WTC11 (cell line): ENCODE measurements at regions not wholly inside any gene's neighbourhood (a gene's known extent, or its start where the extent isn't known, plus 50 kb on each side); places are given as distances from the start of the nearest gene placed in this dataset.
A peak's percentile ranks its signal among the peaks of the same experiment; 100 is the strongest.

Experiments
- ATAC-seq: fragments of 200-7000 bp; cut with Tn5 transposase; 2 replicates; pipeline ENCODE4 v1.10.0; 2021; ENCODE audit warnings: mild to moderate bottlenecking, moderate library complexity
- CTCF ChIA-PET: fragments of 300-600 bp; sonication (Branson Sonifier 250); formaldehyde crosslinking; loops from one replicate; lab custom pipeline; 2021; ENCODE audit warnings: antibody characterized with exemption; lab: Charles Lee
- POLR2A ChIA-PET: fragments of 350-600 bp; sonication (Branson Sonifier 250); formaldehyde crosslinking; loops from one replicate; lab custom pipeline; 2021; ENCODE audit warnings: antibody characterized with exemption; lab: Charles Lee
- DNase-seq: peaks from one replicate; pipeline ENCODE4 v3.0.0; 2021; ENCODE audit warnings: low spot score
- H3K27ac Mint-ChIP-seq: 2 replicates; pipeline ENCODE4 v1.8.0; 2021; ENCODE audit warnings: mixed read lengths
- H3K27me3 Mint-ChIP-seq: 2 replicates; pipeline ENCODE4 v1.8.0; 2021; ENCODE audit warnings: low read depth, mild to moderate bottlenecking, moderate library complexity, mixed read lengths
- H3K36me3 Mint-ChIP-seq: 2 replicates; pipeline ENCODE4 v1.8.0; 2021; ENCODE audit warnings: mixed read lengths
- H3K4me1 Mint-ChIP-seq: 2 replicates; pipeline ENCODE4 v1.8.0; 2022; ENCODE audit warnings: mixed read lengths
- H3K4me3 Mint-ChIP-seq: 2 replicates; pipeline ENCODE4 v1.8.0; 2021; ENCODE audit warnings: mild to moderate bottlenecking, moderate library complexity, mixed read lengths
- H3K9me3 Mint-ChIP-seq: 2 replicates; pipeline ENCODE4 v1.8.0; 2021; ENCODE audit warnings: mixed read lengths
- CREM ChIP-seq: sonication (generic); formaldehyde crosslinking; IDR thresholded peaks from 2 replicates; pipeline ENCODE4 v1.8.1; 2022; ENCODE audit warnings: mild to moderate bottlenecking, missing genetic modification reagents, moderate library complexity
- GTF2I ChIP-seq: fragments of 250-450 bp; sonication (Bioruptor Pico); conservative IDR thresholded peaks from 2 replicates; pipeline ENCODE4 v1.4.0; 2021; ENCODE audit warnings: mild to moderate bottlenecking
- IRF1 ChIP-seq: sonication (generic); formaldehyde crosslinking; IDR thresholded peaks from 2 replicates; pipeline ENCODE4 v1.8.0; 2023; ENCODE audit warnings: missing genetic modification reagents
- JAZF1 ChIP-seq: fragments of 250-450 bp; sonication (Bioruptor Pico); IDR thresholded peaks from 2 replicates; pipeline ENCODE4 v1.9.0; 2021; ENCODE audit warnings: moderate library complexity, mild to moderate bottlenecking, inconsistent platforms
- JUN ChIP-seq: sonication (generic); formaldehyde crosslinking; IDR thresholded peaks from 2 replicates; pipeline ENCODE4 v1.8.0; 2023; ENCODE audit warnings: mild to moderate bottlenecking, missing genetic modification reagents
- MXD4 ChIP-seq: fragments of 250-450 bp; sonication (Bioruptor Pico); IDR thresholded peaks from 2 replicates; pipeline ENCODE4 v1.8.0; 2021; ENCODE audit warnings: mild to moderate bottlenecking, moderate library complexity, borderline replicate concordance
- NFATC4 ChIP-seq: fragments of 250-450 bp; sonication (Bioruptor Pico); IDR thresholded peaks from 2 replicates; pipeline ENCODE4 v1.9.0; 2021; ENCODE audit warnings: mild to moderate bottlenecking
- NFYB ChIP-seq: sonication (generic); formaldehyde crosslinking; conservative IDR thresholded peaks from 2 replicates; pipeline ENCODE4 v1.8.0; 2022; ENCODE audit warnings: low read depth, missing genetic modification reagents
- NR1H2 ChIP-seq: sonication (generic); formaldehyde crosslinking; IDR thresholded peaks from 2 replicates; pipeline ENCODE4 v1.9.0; 2021; ENCODE audit warnings: mild to moderate bottlenecking, moderate library complexity, missing genetic modification reagents
- NR2C2 ChIP-seq: sonication (generic); formaldehyde crosslinking; IDR thresholded peaks from 2 replicates; pipeline ENCODE4 v1.8.0; 2022; ENCODE audit warnings: mild to moderate bottlenecking, missing genetic modification reagents
- OVOL2 ChIP-seq: fragments of 250-450 bp; sonication (Bioruptor Pico); IDR thresholded peaks from 2 replicates; pipeline ENCODE4 v1.9.0; 2021; ENCODE audit warnings: mild to moderate bottlenecking, borderline replicate concordance
- PREB ChIP-seq: sonication (generic); formaldehyde crosslinking; IDR thresholded peaks from 2 replicates; pipeline ENCODE4 v1.8.1; 2022; ENCODE audit warnings: mild to moderate bottlenecking, missing genetic modification reagents, moderate library complexity, borderline replicate concordance
- PRRX2 ChIP-seq: fragments of 250-450 bp; sonication (Bioruptor Pico); IDR thresholded peaks from 2 replicates; pipeline ENCODE4 v1.8.0; 2021; ENCODE audit warnings: mild to moderate bottlenecking
- RORB ChIP-seq: fragments of 250-450 bp; sonication (Bioruptor Pico); IDR thresholded peaks from 2 replicates; pipeline ENCODE4 v1.9.0; 2021; ENCODE audit warnings: mild to moderate bottlenecking
- SOX15 ChIP-seq: fragments of 250-450 bp; sonication (Bioruptor Pico); IDR thresholded peaks from 2 replicates; pipeline ENCODE4 v1.9.0; 2021; ENCODE audit warnings: mild to moderate bottlenecking
- SP1 ChIP-seq: sonication (generic); formaldehyde crosslinking; conservative IDR thresholded peaks from 2 replicates; pipeline ENCODE4 v1.8.1; 2022; ENCODE audit warnings: missing genetic modification reagents
- TCF7 ChIP-seq: sonication (generic); formaldehyde crosslinking; IDR thresholded peaks from 2 replicates; pipeline ENCODE4 v1.8.0; 2022; ENCODE audit warnings: mild to moderate bottlenecking, low read depth, missing genetic modification reagents, moderate library complexity
- TEAD1 ChIP-seq: sonication (generic); formaldehyde crosslinking; IDR thresholded peaks from 2 replicates; pipeline ENCODE4 v1.8.0; 2022; ENCODE audit warnings: mild to moderate bottlenecking, missing genetic modification reagents
- TP53 ChIP-seq: sonication (generic); formaldehyde crosslinking; IDR thresholded peaks from 2 replicates; pipeline ENCODE4 v1.8.1; 2023; ENCODE audit warnings: mild to moderate bottlenecking, missing genetic modification reagents
- ZBTB21 ChIP-seq: sonication (generic); formaldehyde crosslinking; IDR thresholded peaks from 2 replicates; pipeline ENCODE4 v1.8.1; 2023; ENCODE audit warnings: mild to moderate bottlenecking, missing genetic modification reagents, borderline replicate concordance
- ZNF121 ChIP-seq: sonication (generic); formaldehyde crosslinking; IDR thresholded peaks from 2 replicates; pipeline ENCODE4 v1.8.0; 2023; ENCODE audit warnings: missing genetic modification reagents
- TF ChIP-seq, protein P1 (sequence below): sonication (generic); formaldehyde crosslinking; IDR thresholded peaks from 2 replicates; pipeline ENCODE4 v1.8.0; 2022; ENCODE audit warnings: mild to moderate bottlenecking, missing genetic modification reagents
- TF ChIP-seq, protein P2 (sequence below): sonication (generic); formaldehyde crosslinking; IDR thresholded peaks from 2 replicates; pipeline ENCODE4 v1.8.1; 2022; ENCODE audit warnings: low read depth, mild to moderate bottlenecking, moderate library complexity, missing genetic modification reagents, borderline replicate concordance
- TF ChIP-seq, protein P3 (sequence below): sonication (generic); formaldehyde crosslinking; IDR thresholded peaks from 2 replicates; pipeline ENCODE4 v1.8.1; 2022; ENCODE audit warnings: mild to moderate bottlenecking, moderate library complexity, missing genetic modification reagents
- TF ChIP-seq, protein P4 (sequence below): sonication (generic); formaldehyde crosslinking; IDR thresholded peaks from 2 replicates; pipeline ENCODE4 v1.8.1; 2023; ENCODE audit warnings: mild to moderate bottlenecking, missing genetic modification reagents, moderate library complexity
- TF ChIP-seq, protein P5 (sequence below): fragments of 250-450 bp; sonication (Bioruptor Pico); IDR thresholded peaks from 2 replicates; pipeline ENCODE4 v2.1.2; 2022; ENCODE audit warnings: mild to moderate bottlenecking, moderate library complexity
- TF ChIP-seq, protein P6 (sequence below): fragments of 250-450 bp; sonication (Bioruptor Pico); IDR thresholded peaks from 2 replicates; pipeline ENCODE4 v1.9.0; 2021; ENCODE audit warnings: moderate library complexity, mild to moderate bottlenecking, inconsistent platforms, borderline replicate concordance
- TF ChIP-seq, protein P7 (sequence below): sonication (generic); formaldehyde crosslinking; IDR thresholded peaks from 2 replicates; pipeline ENCODE4 v1.8.0; 2022; ENCODE audit warnings: mild to moderate bottlenecking, missing genetic modification reagents

DNA sequence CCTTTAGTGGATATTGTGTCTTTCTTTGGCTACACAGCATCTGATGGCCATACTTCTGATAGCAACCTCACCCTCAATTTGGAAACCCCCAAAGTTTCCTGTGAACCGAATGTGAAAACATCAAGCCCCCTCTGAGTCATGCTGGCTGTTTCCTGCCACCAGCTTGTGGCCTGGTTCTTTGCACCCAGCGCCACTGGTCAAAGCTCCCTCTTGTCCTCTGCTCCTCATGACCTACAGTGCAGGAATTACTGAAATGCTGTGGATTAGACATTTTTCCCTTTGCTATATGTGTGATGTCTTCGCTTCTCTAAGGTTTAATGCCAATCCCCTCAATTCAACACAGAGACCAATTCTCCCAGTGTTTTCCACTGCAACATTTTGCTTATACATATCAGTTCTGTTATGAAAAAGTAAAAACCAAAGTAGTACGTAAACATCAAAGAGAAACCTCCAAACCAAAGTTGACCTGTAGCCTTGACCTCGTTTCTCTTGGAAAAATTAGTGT, 224.0 kb upstream of the TENM3 start:
- no peak for ATAC-seq
- no peak for TF ChIP-seq JAZF1 (CRISPR knock-in tag)
- TF ChIP-seq SOX15 (CRISPR knock-in tag), result no peak
- no peak for TF ChIP-seq ZBTB21 (CRISPR knock-in tag)
- TF ChIP-seq, protein P1, sequence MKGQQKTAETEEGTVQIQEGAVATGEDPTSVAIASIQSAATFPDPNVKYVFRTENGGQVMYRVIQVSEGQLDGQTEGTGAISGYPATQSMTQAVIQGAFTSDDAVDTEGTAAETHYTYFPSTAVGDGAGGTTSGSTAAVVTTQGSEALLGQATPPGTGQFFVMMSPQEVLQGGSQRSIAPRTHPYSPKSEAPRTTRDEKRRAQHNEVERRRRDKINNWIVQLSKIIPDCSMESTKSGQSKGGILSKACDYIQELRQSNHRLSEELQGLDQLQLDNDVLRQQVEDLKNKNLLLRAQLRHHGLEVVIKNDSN (CRISPR knock-in tag), result no peak
- TF ChIP-seq IRF1, result no peak
- TF ChIP-seq, protein P2, sequence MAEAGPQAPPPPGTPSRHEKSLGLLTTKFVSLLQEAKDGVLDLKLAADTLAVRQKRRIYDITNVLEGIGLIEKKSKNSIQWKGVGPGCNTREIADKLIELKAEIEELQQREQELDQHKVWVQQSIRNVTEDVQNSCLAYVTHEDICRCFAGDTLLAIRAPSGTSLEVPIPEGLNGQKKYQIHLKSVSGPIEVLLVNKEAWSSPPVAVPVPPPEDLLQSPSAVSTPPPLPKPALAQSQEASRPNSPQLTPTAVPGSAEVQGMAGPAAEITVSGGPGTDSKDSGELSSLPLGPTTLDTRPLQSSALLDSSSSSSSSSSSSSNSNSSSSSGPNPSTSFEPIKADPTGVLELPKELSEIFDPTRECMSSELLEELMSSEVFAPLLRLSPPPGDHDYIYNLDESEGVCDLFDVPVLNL, result no peak
- TF ChIP-seq TEAD1, result no peak
- TF ChIP-seq, protein P3, sequence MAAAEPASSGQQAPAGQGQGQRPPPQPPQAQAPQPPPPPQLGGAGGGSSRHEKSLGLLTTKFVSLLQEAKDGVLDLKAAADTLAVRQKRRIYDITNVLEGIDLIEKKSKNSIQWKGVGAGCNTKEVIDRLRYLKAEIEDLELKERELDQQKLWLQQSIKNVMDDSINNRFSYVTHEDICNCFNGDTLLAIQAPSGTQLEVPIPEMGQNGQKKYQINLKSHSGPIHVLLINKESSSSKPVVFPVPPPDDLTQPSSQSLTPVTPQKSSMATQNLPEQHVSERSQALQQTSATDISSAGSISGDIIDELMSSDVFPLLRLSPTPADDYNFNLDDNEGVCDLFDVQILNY (CRISPR knock-in tag), result no peak
- TF ChIP-seq SP1 (CRISPR knock-in tag), result no peak
- TF ChIP-seq NR2C2 (CRISPR knock-in tag), result no peak
- no peak for TF ChIP-seq CREM (CRISPR knock-in tag)
- no peak for TF ChIP-seq ZNF121
- TF ChIP-seq TP53, result no peak
- TF ChIP-seq NFYB, result no peak
- TF ChIP-seq, protein P4, sequence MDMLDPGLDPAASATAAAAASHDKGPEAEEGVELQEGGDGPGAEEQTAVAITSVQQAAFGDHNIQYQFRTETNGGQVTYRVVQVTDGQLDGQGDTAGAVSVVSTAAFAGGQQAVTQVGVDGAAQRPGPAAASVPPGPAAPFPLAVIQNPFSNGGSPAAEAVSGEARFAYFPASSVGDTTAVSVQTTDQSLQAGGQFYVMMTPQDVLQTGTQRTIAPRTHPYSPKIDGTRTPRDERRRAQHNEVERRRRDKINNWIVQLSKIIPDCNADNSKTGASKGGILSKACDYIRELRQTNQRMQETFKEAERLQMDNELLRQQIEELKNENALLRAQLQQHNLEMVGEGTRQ, result no peak
- TF ChIP-seq PREB (CRISPR knock-in tag), result no peak
- TF ChIP-seq, protein P5, sequence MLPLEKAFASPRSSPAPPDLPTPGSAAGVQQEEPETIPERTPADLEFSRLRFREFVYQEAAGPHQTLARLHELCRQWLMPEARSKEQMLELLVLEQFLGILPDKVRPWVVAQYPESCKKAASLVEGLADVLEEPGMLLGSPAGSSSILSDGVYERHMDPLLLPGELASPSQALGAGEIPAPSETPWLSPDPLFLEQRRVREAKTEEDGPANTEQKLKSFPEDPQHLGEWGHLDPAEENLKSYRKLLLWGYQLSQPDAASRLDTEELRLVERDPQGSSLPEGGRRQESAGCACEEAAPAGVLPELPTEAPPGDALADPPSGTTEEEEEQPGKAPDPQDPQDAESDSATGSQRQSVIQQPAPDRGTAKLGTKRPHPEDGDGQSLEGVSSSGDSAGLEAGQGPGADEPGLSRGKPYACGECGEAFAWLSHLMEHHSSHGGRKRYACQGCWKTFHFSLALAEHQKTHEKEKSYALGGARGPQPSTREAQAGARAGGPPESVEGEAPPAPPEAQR, result no peak
- TF ChIP-seq NR1H2 (CRISPR knock-in tag), result no peak
- TF ChIP-seq, protein P6, sequence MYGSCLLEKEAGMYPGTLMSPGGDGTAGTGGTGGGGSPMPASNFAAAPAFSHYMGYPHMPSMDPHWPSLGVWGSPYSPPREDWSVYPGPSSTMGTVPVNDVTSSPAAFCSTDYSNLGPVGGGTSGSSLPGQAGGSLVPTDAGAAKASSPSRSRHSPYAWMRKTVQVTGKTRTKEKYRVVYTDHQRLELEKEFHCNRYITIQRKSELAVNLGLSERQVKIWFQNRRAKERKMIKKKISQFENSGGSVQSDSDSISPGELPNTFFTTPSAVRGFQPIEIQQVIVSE (CRISPR knock-in tag), result no peak
- ChIA-PET CTCF (no interaction called here), POLR2A (no interaction called here)
- Mint-ChIP-seq H3K4me1 (peaks cover 15% of the 10 kb centered on the region), H3K36me3 (no peaks in the 10 kb centered on the region), H3K9me3 (0 out of 2 replicates have a peak, but pooled peaks cover 3% of the 10 kb centered on the region), H3K4me3 (no peak overlapping the region), H3K27me3 (peaks cover 5% of the 10 kb centered on the region; the same call in 1 of the 2 replicates), H3K27ac (no peak overlapping the region)
- DNase-seq, result no peak

GRCh38 chr4:182022909-182023308, 220.3 kb upstream of the TENM3 start:
- H3K36me3 Mint-ChIP-seq, result peaks cover 18% of the 10 kb centered on the region
- peaks cover 13% of the 10 kb centered on the region for H3K4me1 Mint-ChIP-seq
- ChIA-PET POLR2A (interaction anchor here (0.5 kb wide), 1 partner anchor 1658 kb away, joined by 6 read pairs; no protein-coding TSS in a partner anchor), CTCF (no interaction called here)
- H3K9me3 Mint-ChIP-seq, result peaks cover 25% of the 10 kb centered on the region
- H3K27ac Mint-ChIP-seq, result peak overlapping the region; percentile 8; the same call in 1 of the 2 replicates
- H3K4me3 Mint-ChIP-seq, result no peak overlapping the region
- ATAC-seq (no peak), DNase-seq (no peak)
- H3K27me3 Mint-ChIP-seq, result peaks cover 9% of the 10 kb centered on the region; the same call in 1 of the 2 replicates
- TF ChIP-seq TCF7 (CRISPR knock-in tag), result no peak
- no peak for TF ChIP-seq RORB (CRISPR knock-in tag)
- no peak for TF ChIP-seq PRRX2 (CRISPR knock-in tag)
- no peak for TF ChIP-seq GTF2I (CRISPR knock-in tag)
- TF ChIP-seq, protein P7, sequence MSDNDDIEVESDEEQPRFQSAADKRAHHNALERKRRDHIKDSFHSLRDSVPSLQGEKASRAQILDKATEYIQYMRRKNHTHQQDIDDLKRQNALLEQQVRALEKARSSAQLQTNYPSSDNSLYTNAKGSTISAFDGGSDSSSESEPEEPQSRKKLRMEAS, result no peak
- TF ChIP-seq JUN (CRISPR knock-in tag), result no peak
- no peak for TF ChIP-seq NFATC4 (CRISPR knock-in tag)
- no peak for TF ChIP-seq OVOL2 (CRISPR knock-in tag)
- no peak for TF ChIP-seq MXD4 (CRISPR knock-in tag)
